Hepatocyte (in vitro differentiated cells): ENCODE measurements at regions not wholly inside any gene's neighbourhood (a gene's known extent, or its start where the extent isn't known, plus 50 kb on each side); places are given as distances from the start of the nearest gene placed in this dataset.

ENCODE experiments used
- CTCF ChIP-seq: fragments of 200-600 bp; sonication (generic); IDR thresholded peaks from 2 replicates; pipeline ENCODE4 v1.5.1; 2016; ENCODE audit warnings: antibody characterized with exemption, mild to moderate bottlenecking; ENCODE audit not compliant: poor library complexity
- EZH2phosphoT487 ChIP-seq: fragments of 200-600 bp; sonication (generic); IDR thresholded peaks from one replicate; pipeline ENCODE4 v1.6.1; 2018; ENCODE audit warnings: antibody characterized with exemption, mild to moderate bottlenecking, low read depth, moderate library complexity; ENCODE audit not compliant: unreplicated experiment, severe bottlenecking

- TF ChIP-seq CTCF (peak; percentile 51), EZH2phosphoT487 (no peak)
Observed at GRCh38 chrX:70998411-70999027, 67.6 kb upstream of the SLC7A3 start.
